ENCODE measurements at regions not wholly inside any gene's neighbourhood (a gene's known extent, or its start where the extent isn't known, plus 50 kb on each side); places are given as distances from the start of the nearest gene placed in this dataset.

DNA sequence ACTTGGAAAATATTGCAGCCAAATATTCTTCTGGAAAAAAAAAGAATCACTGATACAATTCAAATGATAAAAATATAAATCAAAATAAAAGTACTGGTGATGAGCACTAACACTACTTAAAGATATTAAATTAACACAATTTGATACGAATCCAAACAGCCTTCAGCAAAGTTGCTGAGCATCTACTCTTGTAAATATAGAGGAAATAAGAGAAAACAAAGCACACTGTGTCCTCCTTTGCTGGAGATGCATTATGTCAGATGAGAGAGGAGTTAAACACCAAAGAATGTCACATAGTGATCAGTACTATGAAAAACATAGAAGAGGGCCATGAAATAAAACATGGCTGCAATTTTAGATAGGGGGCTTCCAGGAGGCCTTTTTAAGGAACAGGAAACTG, 177.4 kb upstream of the RNPC3 start:
- H3K36me3 Mint-ChIP-seq (ENCODE audit: low read depth): no peaks in the 10 kb centered on the region
- no peak overlapping the region for H3K27ac ChIP-seq (ENCODE audit: low read depth in 1 of 2, low read length in 2 of 2)
- H3K27me3 Mint-ChIP-seq: no peaks in the 10 kb centered on the region
- intact Hi-C loops (cut with DNase I, micrococcal nuclease): no loop called here
- H3K36me3 ChIP-seq (ENCODE audit: insufficient read depth, low read length): no peaks in the 10 kb centered on the region
- ATAC-seq (ENCODE audit: poor library complexity) (no peak), DNase-seq (no peak)
- H3K9me3 ChIP-seq (ENCODE audit: control insufficient read depth in 1 of 2, insufficient read depth in 1 of 2, low read length in 2 of 2): no peaks in the 10 kb centered on the region
- ChIA-PET CTCF (no interaction called here), POLR2A (no interaction called here)
- H3K4me3 ChIP-seq (ENCODE audit: low read length): no peak overlapping the region
- no peaks in the 10 kb centered on the region for H3K27me3 ChIP-seq (ENCODE audit: control insufficient read depth in 1 of 2, insufficient read depth in 2 of 2, low read length in 2 of 2)
- no peak overlapping the region for H3K27ac Mint-ChIP-seq
- peaks cover 5% of the 10 kb centered on the region for H3K9me3 Mint-ChIP-seq
- no peaks in the 10 kb centered on the region for H3K4me1 ChIP-seq (ENCODE audit: insufficient read depth, low read length)
- TF ChIP-seq, protein P1, sequence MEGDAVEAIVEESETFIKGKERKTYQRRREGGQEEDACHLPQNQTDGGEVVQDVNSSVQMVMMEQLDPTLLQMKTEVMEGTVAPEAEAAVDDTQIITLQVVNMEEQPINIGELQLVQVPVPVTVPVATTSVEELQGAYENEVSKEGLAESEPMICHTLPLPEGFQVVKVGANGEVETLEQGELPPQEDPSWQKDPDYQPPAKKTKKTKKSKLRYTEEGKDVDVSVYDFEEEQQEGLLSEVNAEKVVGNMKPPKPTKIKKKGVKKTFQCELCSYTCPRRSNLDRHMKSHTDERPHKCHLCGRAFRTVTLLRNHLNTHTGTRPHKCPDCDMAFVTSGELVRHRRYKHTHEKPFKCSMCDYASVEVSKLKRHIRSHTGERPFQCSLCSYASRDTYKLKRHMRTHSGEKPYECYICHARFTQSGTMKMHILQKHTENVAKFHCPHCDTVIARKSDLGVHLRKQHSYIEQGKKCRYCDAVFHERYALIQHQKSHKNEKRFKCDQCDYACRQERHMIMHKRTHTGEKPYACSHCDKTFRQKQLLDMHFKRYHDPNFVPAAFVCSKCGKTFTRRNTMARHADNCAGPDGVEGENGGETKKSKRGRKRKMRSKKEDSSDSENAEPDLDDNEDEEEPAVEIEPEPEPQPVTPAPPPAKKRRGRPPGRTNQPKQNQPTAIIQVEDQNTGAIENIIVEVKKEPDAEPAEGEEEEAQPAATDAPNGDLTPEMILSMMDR (IDR thresholded peaks at IDR 0.05): no peak
- H3K4me1 Mint-ChIP-seq (ENCODE audit: low read depth): no peaks in the 10 kb centered on the region
- H3K4me3 Mint-ChIP-seq: no peak overlapping the region

DNA sequence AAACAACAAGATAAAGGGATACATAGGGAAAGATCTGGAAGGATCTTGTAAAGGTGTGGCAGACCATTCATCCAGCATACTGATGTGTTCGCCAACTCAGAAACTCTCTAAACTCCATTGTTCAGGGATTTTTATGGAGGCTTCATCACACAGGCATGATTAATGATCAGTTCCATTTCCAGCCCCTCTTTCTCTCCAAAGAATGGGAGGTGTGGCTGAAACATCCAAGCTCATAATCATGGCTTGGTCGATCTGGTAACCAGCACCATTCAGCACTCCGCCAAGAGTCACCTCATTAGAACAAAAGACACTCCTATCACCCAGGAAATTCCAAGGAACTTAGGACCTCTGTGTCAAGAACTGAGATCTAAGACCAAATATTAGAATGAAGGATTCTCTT, 180.6 kb upstream of the RNPC3 start:
- Histone ChIP-seq H3K4me3 (ENCODE audit: low read length) (no peak overlapping the region), H3K4me1 (ENCODE audit: insufficient read depth, low read length) (no peaks in the 10 kb centered on the region), H3K36me3 (ENCODE audit: insufficient read depth, low read length) (no peaks in the 10 kb centered on the region), H3K27me3 (ENCODE audit: control insufficient read depth in 1 of 2, insufficient read depth in 2 of 2, low read length in 2 of 2) (no peaks in the 10 kb centered on the region), H3K9me3 (ENCODE audit: control insufficient read depth in 1 of 2, insufficient read depth in 1 of 2, low read length in 2 of 2) (no peaks in the 10 kb centered on the region), H3K27ac (ENCODE audit: low read depth in 1 of 2, low read length in 2 of 2) (no peak overlapping the region)
- H3K9me3 Mint-ChIP-seq: peaks cover 4% of the 10 kb centered on the region
- H3K4me3 Mint-ChIP-seq: no peak overlapping the region
- no peaks in the 10 kb centered on the region for H3K27me3 Mint-ChIP-seq
- TF ChIP-seq, protein P1 (IDR thresholded peaks at IDR 0.05): no peak
- DNase-seq (no peak), ATAC-seq (ENCODE audit: poor library complexity) (no peak)
- no peaks in the 10 kb centered on the region for H3K4me1 Mint-ChIP-seq (ENCODE audit: low read depth)
- H3K27ac Mint-ChIP-seq: no peak overlapping the region
- POLR2A ChIA-PET: no interaction called here
- H3K36me3 Mint-ChIP-seq (ENCODE audit: low read depth): no peaks in the 10 kb centered on the region
- intact Hi-C loops (cut with DNase I, micrococcal nuclease): no loop called here
- CTCF ChIA-PET: no interaction called here

DNA sequence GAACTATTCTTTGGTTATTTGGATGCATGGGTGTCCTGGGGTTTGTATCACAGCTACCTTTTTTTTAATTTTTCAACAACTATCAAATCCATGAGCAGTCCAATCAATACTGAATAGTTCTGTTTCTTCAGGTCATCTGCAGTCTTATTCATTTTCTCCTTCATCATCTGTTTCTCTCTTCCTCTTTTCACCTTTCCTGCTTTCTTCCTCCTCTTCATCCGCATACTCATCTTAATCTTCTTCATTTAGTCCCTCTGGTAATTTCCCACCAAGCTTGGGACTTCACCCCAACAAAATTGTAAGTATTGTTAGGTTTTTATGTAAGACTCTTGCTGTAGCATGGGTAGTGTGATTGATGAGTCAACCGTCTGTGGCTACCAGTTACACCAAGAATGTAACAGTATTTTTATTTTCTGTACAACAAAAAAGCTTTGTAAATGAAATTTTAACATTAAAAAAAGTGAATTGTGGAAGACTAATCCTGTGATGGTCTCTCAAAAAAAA, 184.1 kb upstream of the RNPC3 start:
- H3K36me3 Mint-ChIP-seq (ENCODE audit: low read depth): no peaks in the 10 kb centered on the region
- ATAC-seq (ENCODE audit: poor library complexity) (no peak), DNase-seq (no peak)
- Histone ChIP-seq H3K27ac (ENCODE audit: low read depth in 1 of 2, low read length in 2 of 2) (no peak overlapping the region), H3K36me3 (ENCODE audit: insufficient read depth, low read length) (no peaks in the 10 kb centered on the region), H3K9me3 (ENCODE audit: control insufficient read depth in 1 of 2, insufficient read depth in 1 of 2, low read length in 2 of 2) (no peaks in the 10 kb centered on the region), H3K4me3 (ENCODE audit: low read length) (no peak overlapping the region), H3K4me1 (ENCODE audit: insufficient read depth, low read length) (no peaks in the 10 kb centered on the region), H3K27me3 (ENCODE audit: control insufficient read depth in 1 of 2, insufficient read depth in 2 of 2, low read length in 2 of 2) (no peaks in the 10 kb centered on the region)
- H3K9me3 Mint-ChIP-seq: no peaks in the 10 kb centered on the region
- no peaks in the 10 kb centered on the region for H3K27me3 Mint-ChIP-seq
- ChIA-PET POLR2A (no interaction called here), CTCF (no interaction called here)
- no peak overlapping the region for H3K27ac Mint-ChIP-seq
- TF ChIP-seq, protein P1 (IDR thresholded peaks at IDR 0.05): no peak
- intact Hi-C loops (cut with DNase I, micrococcal nuclease): no loop called here
- H3K4me1 Mint-ChIP-seq (ENCODE audit: low read depth): no peaks in the 10 kb centered on the region
- no peak overlapping the region for H3K4me3 Mint-ChIP-seq
